ENCODE measurements at regions not wholly inside any gene's neighbourhood (a gene's known extent, or its start where the extent isn't known, plus 50 kb on each side); places are given as distances from the start of the nearest gene placed in this dataset.

GRCh38 chr11:116281173-116282160 is 491.3 kb downstream of the BUD13 start:
- no peak for TF ChIP-seq CTCF (IDR thresholded peaks at IDR 0.05; ENCODE audit: poor library complexity, severe bottlenecking)
- no peak for TF ChIP-seq RAD21 (conservative IDR thresholded peaks at IDR 0.05)

All from neural cell (in vitro differentiated cells).